PC-3 (cell line): ENCODE measurements at regions not wholly inside any gene's neighbourhood (a gene's known extent, or its start where the extent isn't known, plus 50 kb on each side); places are given as distances from the start of the nearest gene placed in this dataset.

Source experiments
- CTCF ChIP-seq: fragments of 300-600 bp; sonication (generic); conservative IDR thresholded peaks from 2 replicates; pipeline ENCODE4 v1.5.1; 2017; ENCODE audit warnings: antibody characterized with exemption, low read depth, mild to moderate bottlenecking, low read length
- EZH2 ChIP-seq: fragments of 300-600 bp; sonication (generic); IDR thresholded peaks from one replicate; pipeline ENCODE4 v1.6.1; 2017; ENCODE audit warnings: antibody characterized with exemption, mild to moderate bottlenecking, low read length; ENCODE audit not compliant: unreplicated experiment

DNA sequence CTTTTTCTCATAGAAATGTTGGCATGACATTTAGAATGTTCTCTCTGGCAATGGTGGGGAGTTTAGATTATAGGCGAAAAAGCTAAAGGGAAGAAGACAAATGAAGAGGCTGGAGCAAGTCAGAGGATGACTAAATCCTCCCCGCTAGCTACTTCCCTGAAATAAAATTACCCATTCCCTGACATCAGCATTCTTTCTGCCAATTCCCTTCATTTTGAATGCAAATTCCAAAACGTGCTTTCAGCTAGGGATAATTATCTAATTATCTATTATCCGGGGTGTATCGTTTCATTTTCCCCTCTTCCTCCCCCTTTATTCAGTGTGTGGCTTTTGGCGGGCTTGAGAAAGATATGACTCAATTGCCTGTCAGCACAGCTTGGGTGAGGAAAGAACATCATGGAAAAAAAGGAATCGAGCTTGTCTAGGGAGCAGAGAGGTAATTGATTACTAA is 672.3 kb downstream of the TNS3 start:
- TF ChIP-seq CTCF (no peak), EZH2 (no peak)
